ENCODE measurements at regions not wholly inside any gene's neighbourhood (a gene's known extent, or its start where the extent isn't known, plus 50 kb on each side); places are given as distances from the start of the nearest gene placed in this dataset.

DNA sequence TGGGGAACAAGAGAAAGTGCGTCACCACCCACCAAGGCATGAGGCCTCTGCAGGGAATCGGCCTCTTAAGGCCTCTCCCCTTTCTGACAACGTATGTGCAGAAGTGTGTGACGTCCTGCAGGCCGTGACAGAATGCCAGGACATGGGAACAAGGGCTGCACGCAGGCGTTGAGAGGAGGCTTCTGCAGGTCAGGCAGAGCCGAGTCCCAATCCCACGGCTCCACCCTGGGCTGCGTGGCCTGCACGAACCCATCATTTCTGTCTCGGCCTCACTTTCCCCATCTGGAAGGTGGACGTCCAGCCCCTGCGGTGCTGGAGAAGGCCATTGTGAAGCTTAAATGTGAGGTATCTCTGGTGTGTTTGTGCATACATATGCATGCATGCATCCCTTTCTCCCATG, 61.8 kb downstream of the SHANK2 start:
- TF ChIP-seq RCOR1 (IDR thresholded peaks at IDR 0.05; ENCODE audit: low read depth, low read length) (no peak), RFX5 (IDR thresholded peaks at IDR 0.05) (no peak)

Measured in A549 (cell line).